Testis (tissue), 2 donors: ENCODE measurements at regions not wholly inside any gene's neighbourhood (a gene's known extent, or its start where the extent isn't known, plus 50 kb on each side); places are given as distances from the start of the nearest gene placed in this dataset.

Source experiments
- POLR2A ChIP-seq: fragments of 450-650 bp; IDR thresholded peaks from one replicate; pipeline ENCODE4 v1.6.1; 2017; ENCODE audit warnings: antibody characterized with exemption, mild to moderate bottlenecking, moderate library complexity
- TF ChIP-seq, protein P1 (sequence below), 3 experiments: fragments of 450-650 bp in 2 of 3; fragments of 200-600 bp in 1 of 3; sonication (generic) in 1 of 3; IDR thresholded peaks; one replicate each; pipeline ENCODE4 v1.5.1; 2016 to 2019; ENCODE audit warnings: antibody characterized with exemption in 3 of 3, mild to moderate bottlenecking in 2 of 3, moderate library complexity in 1 of 3

DNA sequence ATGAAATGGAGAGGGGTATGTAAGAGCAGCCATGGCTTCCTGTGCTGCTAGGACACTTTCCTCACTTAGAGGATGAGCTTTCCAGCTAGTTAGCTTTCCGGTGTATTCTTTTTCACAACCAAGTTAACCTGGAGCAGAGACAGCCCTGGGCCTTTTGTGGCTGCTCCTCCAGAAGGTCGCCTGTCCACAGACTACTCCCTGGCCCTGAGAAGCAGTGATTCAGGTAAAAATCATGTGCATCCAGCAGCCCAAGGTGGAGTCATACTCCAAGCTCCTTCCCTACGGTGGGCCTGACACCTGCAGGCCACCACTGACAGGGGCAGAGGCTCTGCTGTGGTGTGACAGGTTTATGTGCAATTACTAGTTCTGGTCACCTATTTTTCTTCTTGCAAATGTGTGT lies 187.2 kb downstream of the ANKRD30B start:
- TF ChIP-seq, protein P1, sequence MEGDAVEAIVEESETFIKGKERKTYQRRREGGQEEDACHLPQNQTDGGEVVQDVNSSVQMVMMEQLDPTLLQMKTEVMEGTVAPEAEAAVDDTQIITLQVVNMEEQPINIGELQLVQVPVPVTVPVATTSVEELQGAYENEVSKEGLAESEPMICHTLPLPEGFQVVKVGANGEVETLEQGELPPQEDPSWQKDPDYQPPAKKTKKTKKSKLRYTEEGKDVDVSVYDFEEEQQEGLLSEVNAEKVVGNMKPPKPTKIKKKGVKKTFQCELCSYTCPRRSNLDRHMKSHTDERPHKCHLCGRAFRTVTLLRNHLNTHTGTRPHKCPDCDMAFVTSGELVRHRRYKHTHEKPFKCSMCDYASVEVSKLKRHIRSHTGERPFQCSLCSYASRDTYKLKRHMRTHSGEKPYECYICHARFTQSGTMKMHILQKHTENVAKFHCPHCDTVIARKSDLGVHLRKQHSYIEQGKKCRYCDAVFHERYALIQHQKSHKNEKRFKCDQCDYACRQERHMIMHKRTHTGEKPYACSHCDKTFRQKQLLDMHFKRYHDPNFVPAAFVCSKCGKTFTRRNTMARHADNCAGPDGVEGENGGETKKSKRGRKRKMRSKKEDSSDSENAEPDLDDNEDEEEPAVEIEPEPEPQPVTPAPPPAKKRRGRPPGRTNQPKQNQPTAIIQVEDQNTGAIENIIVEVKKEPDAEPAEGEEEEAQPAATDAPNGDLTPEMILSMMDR (IDR thresholded peaks at IDR 0.05) = no peak
- TF ChIP-seq POLR2A = no peak
